ENCODE measurements at regions not wholly inside any gene's neighbourhood (a gene's known extent, or its start where the extent isn't known, plus 50 kb on each side); places are given as distances from the start of the nearest gene placed in this dataset.
A peak's percentile ranks its signal among the peaks of the same experiment; 100 is the strongest.

GRCh38 chr6:109262261-109262660 lies 120.0 kb downstream of the CD164 start:
- no peak overlapping the region for H3K18ac ChIP-seq (ENCODE audit: extremely low read depth, low read length)
- POLR2A ChIA-PET (ENCODE audit: partially characterized antibody), result interaction anchor here (1.1 kb wide), 1 partner anchor 26 kb away, joined by 6 read pairs; no protein-coding TSS in a partner anchor
- H2BK5ac ChIP-seq (ENCODE audit: low read depth, low read length), result no peak overlapping the region
- no peak overlapping the region for H2BK12ac ChIP-seq (ENCODE audit: low read depth, low read length)
- no peaks in the 10 kb centered on the region for H3K27me3 ChIP-seq (replicated peaks in 1 of 4; ENCODE audit: control insufficient read depth in 3 of 4, extremely low read depth in 1 of 4, insufficient read depth in 3 of 4, low read length in 3 of 4)
- CTCF ChIA-PET (ENCODE audit: partially characterized antibody), result interaction anchor here (1.3 kb wide), 1 partner anchor 9 kb away, joined by 3 read pairs; no protein-coding TSS in a partner anchor
- H2AFZ ChIP-seq (ENCODE audit: low read length), result peak overlapping the region; percentile 38; the same call in 1 of the 2 replicates
- no peaks in the 10 kb centered on the region for H3K36me3 ChIP-seq (ENCODE audit: control insufficient read depth in 2 of 4, insufficient read depth in 4 of 4, low read length in 3 of 4)
- H3K9me3 ChIP-seq (ENCODE audit: insufficient read depth in 2 of 2, low read depth in 1 of 2, low read length in 1 of 2), result no peaks in the 10 kb centered on the region
- no peak overlapping the region for H3K23ac ChIP-seq (ENCODE audit: insufficient read length)
- H4K5ac ChIP-seq (ENCODE audit: insufficient read length, low read depth, low read length), result no peak overlapping the region
- no peak overlapping the region for H3K14ac ChIP-seq (ENCODE audit: insufficient read length)
- H3K4me1 ChIP-seq (replicated peaks in 1 of 4; ENCODE audit: control insufficient read depth in 3 of 4, insufficient read depth in 4 of 4, low read length in 3 of 4), result peaks cover 0 to 5% (median 0%) of the 10 kb centered on the region in 4 experiments; a peak in 2 of 7 replicates
- no peak overlapping the region for H3K4me2 ChIP-seq (ENCODE audit: insufficient read depth in 1 of 2, low read depth in 2 of 2, low read length in 2 of 2)
- H3K23me2 ChIP-seq (ENCODE audit: low read depth, low read length), result no peaks in the 10 kb centered on the region
- no peak overlapping the region for H4K8ac ChIP-seq (ENCODE audit: extremely low read depth, insufficient read depth, low read length)
- no peak overlapping the region for H3K4me3 ChIP-seq (ENCODE audit: extremely low read depth in 1 of 4, insufficient read depth in 2 of 4, low read depth in 3 of 4, low read length in 4 of 4)
- no peak overlapping the region for H2AK5ac ChIP-seq (ENCODE audit: low read depth, low read length)
- no peak overlapping the region; a peak in 1 of 7 replicates for H3K9ac ChIP-seq (replicated peaks in 1 of 4; ENCODE audit: extremely low read depth in 1 of 4, low read depth in 3 of 4, low read length in 3 of 4)
- H4K20me1 ChIP-seq (replicated peaks in 1 of 2; ENCODE audit: control insufficient read depth in 1 of 2, insufficient read depth in 2 of 2, low read length in 2 of 2), result no peaks in the 10 kb centered on the region
- no peak overlapping the region for H3K27ac ChIP-seq (ENCODE audit: low read depth, low read length)
- FAIRE-seq (no peak), DNase-seq (ENCODE audit: low read depth in 1 of 2, low spot score in 2 of 2) (peak in 1 of 2 experiments; percentile 7)
- H3K79me1 ChIP-seq (ENCODE audit: low read depth, low read length), result no peaks in the 10 kb centered on the region
- H2BK20ac ChIP-seq (ENCODE audit: low read length), result no peak overlapping the region
- no peaks in the 10 kb centered on the region for H3K79me2 ChIP-seq (ENCODE audit: control insufficient read depth in 1 of 2, insufficient read depth in 2 of 2, low read length in 2 of 2)
- H3K56ac ChIP-seq (replicated peaks; ENCODE audit: insufficient read length, low read depth, low read length), result no peak overlapping the region
- H2BK120ac ChIP-seq (replicated peaks; ENCODE audit: low read depth, low read length), result no peak overlapping the region
- TF ChIP-seq NANOG (IDR thresholded peaks at IDR 0.05; ENCODE audit: insufficient read depth, low read depth, low read length, poor library complexity, severe bottlenecking), result peak; percentile 6
- no peak for TF ChIP-seq CTCF (IDR thresholded peaks at IDR 0.05; ENCODE audit: control extremely low read depth in 1 of 3, insufficient read depth in 1 of 3, low read depth in 1 of 3, low read length in 3 of 3)
- no peak for TF ChIP-seq NRF1 (IDR thresholded peaks at IDR 0.05; ENCODE audit: low read depth, low read length)
- no peak overlapping the region for H4K91ac ChIP-seq (replicated peaks; ENCODE audit: insufficient read length, low read length)
- no peak overlapping the region for H2BK15ac ChIP-seq (ENCODE audit: low read length)
- H3K4ac ChIP-seq (replicated peaks; ENCODE audit: insufficient read length, low read depth, low read length), result no peak overlapping the region
- 82% methylated on average over 7 of the region's 7 CpGs; no CpG with 5 or more reads in 1 of the 2 experiments for WGBS, 2 experiments (ENCODE audit: extremely low coverage in 1 of 2, insufficient coverage in 1 of 2, insufficient read length in 1 of 2, insufficient replicate concordance in 2 of 2, low coverage in 1 of 2, low lambda C conversion rate in 2 of 2, missing lambda C conversion rate in 1 of 2)
